Astrocyte of the cerebellum (primary cell): ENCODE measurements at regions not wholly inside any gene's neighbourhood (a gene's known extent, or its start where the extent isn't known, plus 50 kb on each side); places are given as distances from the start of the nearest gene placed in this dataset.

Experiments used
- DNase-seq: peaks from one replicate; pipeline ENCODE4 v3.0.0-alpha.2; 2011; ENCODE audit warnings: low read depth
- H3K4me3 ChIP-seq: 2 replicates; pipeline ENCODE4 v1.5.1; 2011; ENCODE audit warnings: mild to moderate bottlenecking, low read depth, low read length, moderate library complexity
- CTCF ChIP-seq: IDR thresholded peaks from 2 replicates; pipeline ENCODE4 v1.5.1; 2012; ENCODE audit warnings: low read length, low read depth, moderate library complexity, mild to moderate bottlenecking; ENCODE audit errors: missing control alignments
- in situ Hi-C: cut with HindIII; loops from 2 replicates; pipeline ENCODE4 v1.10.0; 2017; ENCODE audit warnings: low sequenced_read_pairs

GRCh38 chr2:237193436-237193835, 107.7 kb downstream of the COPS8 start:
- in situ Hi-C loops: no loop called here
- no peak overlapping the region for H3K4me3 ChIP-seq
- no peak for TF ChIP-seq CTCF
- no peak for DNase-seq

- no peak for DNase-seq
- TF ChIP-seq CTCF: no peak
- no peak overlapping the region for H3K4me3 ChIP-seq
- in situ Hi-C loops: no loop called here
Observed at GRCh38 chr2:237194081-237194480, 108.4 kb downstream of the COPS8 start.

- no peak for TF ChIP-seq CTCF
- no peak for DNase-seq
- no peak overlapping the region for H3K4me3 ChIP-seq
- in situ Hi-C loops: no loop called here
Observed at GRCh38 chr2:237194906-237195305, 109.2 kb downstream of the COPS8 start.

GRCh38 chr2:237195396-237196120, 109.9 kb downstream of the COPS8 start:
- in situ Hi-C loops: no loop called here
- DNase-seq: no peak
- no peak for TF ChIP-seq CTCF

GRCh38 chr2:237196409-237196808, 110.7 kb downstream of the COPS8 start:
- TF ChIP-seq CTCF: no peak
- DNase-seq: no peak
- in situ Hi-C loops: no loop called here
- no peak overlapping the region for H3K4me3 ChIP-seq

More at GRCh38 chr2:237195396-237196120, 109.9 kb downstream of the COPS8 start:
- H3K4me3 ChIP-seq: no peak overlapping the region

- in situ Hi-C loops: no loop called here
- no peak overlapping the region for H3K4me3 ChIP-seq
- no peak for DNase-seq
- no peak for TF ChIP-seq CTCF
Observed at GRCh38 chr2:237196866-237197618, 111.4 kb downstream of the COPS8 start.
